ENCODE measurements at regions not wholly inside any gene's neighbourhood (a gene's known extent, or its start where the extent isn't known, plus 50 kb on each side); places are given as distances from the start of the nearest gene placed in this dataset.
"Not testable (repeated sequence)": the region's sequence is repeated elsewhere in the genome, so short reads cannot be mapped to it uniquely, and the experiment has no call there.

- no peaks in the 10 kb centered on the region for H3K4me1 ChIP-seq
- WGBS: 72% methylated on average over 4 of the region's 4 CpGs
- H3K9me3 ChIP-seq: peaks cover 8% of the 10 kb centered on the region
- peaks cover 15% of the 10 kb centered on the region for H3K27me3 ChIP-seq
- no peak for DNase-seq (ENCODE audit: low spot score in 2 of 2)
- no peak overlapping the region for H3K27ac ChIP-seq
- TF ChIP-seq EP300 (IDR thresholded peaks at IDR 0.05) (no peak), CTCF (IDR thresholded peaks at IDR 0.05) (no peak), POLR2A (IDR thresholded peaks at IDR 0.05) (no peak), POLR2AphosphoS5 (IDR thresholded peaks at IDR 0.05) (no peak)
- H3K4me3 ChIP-seq: no peak overlapping the region
- no peaks in the 10 kb centered on the region for H3K36me3 ChIP-seq
Observed at GRCh38 chr2:231869704-231870103, 56.5 kb downstream of the NPPC start.

GRCh38 chr2:231869016-231869415, 57.2 kb downstream of the NPPC start:
- not testable (repeated sequence) for H3K4me3 ChIP-seq; H3K27ac ChIP-seq; DNase-seq (ENCODE audit: low spot score in 2 of 2); H3K36me3 ChIP-seq; H3K9me3 ChIP-seq; H3K4me1 ChIP-seq
- WGBS: 91% methylated on average over 6 of the region's 6 CpGs
- peaks cover 10% of the 10 kb centered on the region for H3K27me3 ChIP-seq

GRCh38 chr2:231866450-231866849, 59.7 kb downstream of the NPPC start:
- H3K27ac ChIP-seq: no peak overlapping the region
- no peaks in the 10 kb centered on the region for H3K4me1 ChIP-seq
- no peak overlapping the region for H3K4me3 ChIP-seq
- no peak for TF ChIP-seq POLR2A (IDR thresholded peaks at IDR 0.05)
- TF ChIP-seq EP300 (IDR thresholded peaks at IDR 0.05): no peak
- no peak for TF ChIP-seq CTCF (IDR thresholded peaks at IDR 0.05)
- no peak for TF ChIP-seq POLR2AphosphoS5 (IDR thresholded peaks at IDR 0.05)
- no peaks in the 10 kb centered on the region for H3K36me3 ChIP-seq
- peaks cover 8% of the 10 kb centered on the region for H3K9me3 ChIP-seq
- 90% methylated on average over 2 of the region's 2 CpGs for WGBS
- H3K27me3 ChIP-seq: peaks cover 10% of the 10 kb centered on the region
- no peak for DNase-seq (ENCODE audit: low spot score in 2 of 2)

- Histone ChIP-seq H3K4me1 (no peaks in the 10 kb centered on the region), H3K27ac (no peak overlapping the region), H3K9me3 (peaks cover 8% of the 10 kb centered on the region), H3K36me3 (no peaks in the 10 kb centered on the region), H3K4me3 (no peak overlapping the region), H3K27me3 (peaks cover 15% of the 10 kb centered on the region)
- WGBS: 73% methylated on average over 1 of the region's 1 CpG
- no peak for TF ChIP-seq CTCF (IDR thresholded peaks at IDR 0.05)
- no peak for TF ChIP-seq POLR2AphosphoS5 (IDR thresholded peaks at IDR 0.05)
- TF ChIP-seq EP300 (IDR thresholded peaks at IDR 0.05): no peak
- no peak for TF ChIP-seq POLR2A (IDR thresholded peaks at IDR 0.05)
- no peak for DNase-seq (ENCODE audit: low spot score in 2 of 2)
Observed at GRCh38 chr2:231865222-231865621, 61.0 kb downstream of the NPPC start.

GRCh38 chr2:231862071-231862470, 64.1 kb downstream of the NPPC start:
- 80% methylated on average over 6 of the region's 6 CpGs for WGBS
- TF ChIP-seq EP300 (IDR thresholded peaks at IDR 0.05) (no peak), POLR2A (IDR thresholded peaks at IDR 0.05) (no peak), POLR2AphosphoS5 (IDR thresholded peaks at IDR 0.05) (no peak), CTCF (IDR thresholded peaks at IDR 0.05) (no peak)

GRCh38 chr2:231861288-231861931, 64.8 kb downstream of the NPPC start:
- 64% methylated on average over 9 of the region's 9 CpGs for WGBS
- Histone ChIP-seq H3K27ac (no peak overlapping the region), H3K36me3 (no peaks in the 10 kb centered on the region), H3K9me3 (peaks cover 8% of the 10 kb centered on the region), H3K4me1 (no peaks in the 10 kb centered on the region), H3K4me3 (no peak overlapping the region), H3K27me3 (peaks cover 15% of the 10 kb centered on the region)
- TF ChIP-seq POLR2A (IDR thresholded peaks at IDR 0.05): no peak
- no peak for TF ChIP-seq CTCF (IDR thresholded peaks at IDR 0.05)
- TF ChIP-seq POLR2AphosphoS5 (IDR thresholded peaks at IDR 0.05): no peak
- no peak for TF ChIP-seq EP300 (IDR thresholded peaks at IDR 0.05)
- DNase-seq (ENCODE audit: low spot score in 2 of 2): peak in 1 of 2 donors; percentile 16

More at GRCh38 chr2:231862071-231862470, 64.1 kb downstream of the NPPC start:
- no peak for DNase-seq (ENCODE audit: low spot score in 2 of 2)
- peaks cover 15% of the 10 kb centered on the region for H3K27me3 ChIP-seq
- H3K4me3 ChIP-seq: no peak overlapping the region
- no peaks in the 10 kb centered on the region for H3K36me3 ChIP-seq
- H3K9me3 ChIP-seq: peaks cover 8% of the 10 kb centered on the region
- no peaks in the 10 kb centered on the region for H3K4me1 ChIP-seq
- H3K27ac ChIP-seq: no peak overlapping the region

Data from suprapubic skin (tissue), 4 donors.